MM.1S (cell line): ENCODE measurements at regions not wholly inside any gene's neighbourhood (a gene's known extent, or its start where the extent isn't known, plus 50 kb on each side); places are given as distances from the start of the nearest gene placed in this dataset.

ENCODE experiments used
- EZH2 ChIP-seq: fragments of 300-600 bp; sonication (generic); optimal IDR thresholded peaks from 2 replicates; pipeline ENCODE3; 2017; ENCODE audit warnings: low read depth, mild to moderate bottlenecking, antibody characterized with exemption, low read length, mixed read lengths
- EZH2phosphoT487 ChIP-seq: fragments of 300-600 bp; sonication (generic); IDR thresholded peaks from 2 replicates; pipeline ENCODE4 v1.6.1; 2018; ENCODE audit warnings: antibody characterized with exemption, low read length
- TF ChIP-seq, protein P1 (sequence below): fragments of 300-600 bp; sonication (generic); IDR thresholded peaks from 2 replicates; pipeline ENCODE4 v1.5.1; 2016; ENCODE audit warnings: antibody characterized with exemption, low read length, mixed read lengths

- TF ChIP-seq, protein P1, sequence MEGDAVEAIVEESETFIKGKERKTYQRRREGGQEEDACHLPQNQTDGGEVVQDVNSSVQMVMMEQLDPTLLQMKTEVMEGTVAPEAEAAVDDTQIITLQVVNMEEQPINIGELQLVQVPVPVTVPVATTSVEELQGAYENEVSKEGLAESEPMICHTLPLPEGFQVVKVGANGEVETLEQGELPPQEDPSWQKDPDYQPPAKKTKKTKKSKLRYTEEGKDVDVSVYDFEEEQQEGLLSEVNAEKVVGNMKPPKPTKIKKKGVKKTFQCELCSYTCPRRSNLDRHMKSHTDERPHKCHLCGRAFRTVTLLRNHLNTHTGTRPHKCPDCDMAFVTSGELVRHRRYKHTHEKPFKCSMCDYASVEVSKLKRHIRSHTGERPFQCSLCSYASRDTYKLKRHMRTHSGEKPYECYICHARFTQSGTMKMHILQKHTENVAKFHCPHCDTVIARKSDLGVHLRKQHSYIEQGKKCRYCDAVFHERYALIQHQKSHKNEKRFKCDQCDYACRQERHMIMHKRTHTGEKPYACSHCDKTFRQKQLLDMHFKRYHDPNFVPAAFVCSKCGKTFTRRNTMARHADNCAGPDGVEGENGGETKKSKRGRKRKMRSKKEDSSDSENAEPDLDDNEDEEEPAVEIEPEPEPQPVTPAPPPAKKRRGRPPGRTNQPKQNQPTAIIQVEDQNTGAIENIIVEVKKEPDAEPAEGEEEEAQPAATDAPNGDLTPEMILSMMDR = no peak
- TF ChIP-seq EZH2 (no peak), EZH2phosphoT487 (no peak)
Observed at GRCh38 chr3:132979606-132980005, 58.6 kb upstream of the TMEM108 start.
